HFFc6 (cell line): ENCODE measurements at regions not wholly inside any gene's neighbourhood (a gene's known extent, or its start where the extent isn't known, plus 50 kb on each side); places are given as distances from the start of the nearest gene placed in this dataset.

Experiments used
- DNase-seq: peaks from one replicate; pipeline ENCODE4 v3.0.0-alpha.2; 2018
- H3K27ac Mint-ChIP-seq: 2 replicates; pipeline ENCODE4 v1.8.0; 2020; ENCODE audit warnings: mild to moderate bottlenecking, mixed read lengths
- H3K27me3 Mint-ChIP-seq: 2 replicates; pipeline ENCODE4 v1.8.0; 2021; ENCODE audit warnings: mild to moderate bottlenecking, moderate library complexity, mixed read lengths; ENCODE audit not compliant: insufficient read depth
- H3K36me3 Mint-ChIP-seq: 2 replicates; pipeline ENCODE4 v1.8.0; 2021; ENCODE audit warnings: low read depth, mixed read lengths
- H3K4me1 Mint-ChIP-seq: 2 replicates; pipeline ENCODE4 v1.8.0; 2020; ENCODE audit warnings: low read depth, mixed read lengths
- H3K4me3 Mint-ChIP-seq: 2 replicates; pipeline ENCODE4 v1.8.0; 2020; ENCODE audit warnings: mild to moderate bottlenecking, moderate library complexity, mixed read lengths
- H3K9me3 Mint-ChIP-seq: 2 replicates; pipeline ENCODE4 v1.8.0; 2020; ENCODE audit warnings: mild to moderate bottlenecking, mixed read lengths
- TF ChIP-seq, protein P1 (sequence below): fragments of 200-600 bp; sonication (generic); IDR thresholded peaks from 2 replicates; pipeline ENCODE4 v1.5.0; 2021; ENCODE audit warnings: antibody characterized with exemption, mild to moderate bottlenecking

DNA sequence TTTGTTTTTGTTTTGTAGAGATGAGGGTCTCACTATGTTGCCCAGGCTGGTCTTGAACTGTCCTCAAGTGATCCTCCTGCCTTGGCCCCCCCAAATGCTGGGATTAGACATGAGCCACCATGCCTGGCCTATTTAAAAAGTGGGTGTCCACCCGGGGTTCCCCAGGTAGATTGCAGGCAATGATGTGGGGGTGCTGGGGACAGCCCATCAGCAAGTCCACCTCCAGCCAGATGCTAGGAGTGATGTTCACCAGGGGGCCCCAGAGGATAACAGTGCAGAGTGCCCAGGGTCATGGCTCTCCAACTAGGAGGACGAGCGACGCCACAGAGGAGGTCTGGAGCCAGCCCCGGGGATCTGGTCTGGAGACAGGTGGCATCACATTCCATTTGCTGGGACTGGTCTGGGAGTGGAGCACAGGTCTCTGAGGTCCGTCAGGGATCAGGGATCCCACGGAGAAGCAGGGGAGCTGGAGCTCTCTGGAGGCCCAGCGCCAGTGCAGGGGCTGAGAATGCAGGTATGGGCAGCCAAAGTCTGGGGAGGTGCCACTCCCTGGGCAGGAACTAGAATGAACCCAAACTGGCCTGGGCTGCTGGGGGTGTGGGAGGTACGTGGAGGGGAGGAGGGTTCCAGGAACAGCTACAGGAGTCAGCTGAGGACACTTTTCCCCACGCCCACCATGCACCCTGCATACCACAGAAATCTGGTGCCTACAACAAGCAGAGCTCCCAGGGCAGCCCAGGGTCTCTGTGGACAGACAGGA, 51.2 kb upstream of the PCSK6 start:
- no peaks in the 10 kb centered on the region for H3K36me3 Mint-ChIP-seq
- H3K9me3 Mint-ChIP-seq: no peaks in the 10 kb centered on the region
- no peak for DNase-seq
- no peak overlapping the region for H3K27ac Mint-ChIP-seq
- H3K27me3 Mint-ChIP-seq: peaks cover 24% of the 10 kb centered on the region
- TF ChIP-seq, protein P1, sequence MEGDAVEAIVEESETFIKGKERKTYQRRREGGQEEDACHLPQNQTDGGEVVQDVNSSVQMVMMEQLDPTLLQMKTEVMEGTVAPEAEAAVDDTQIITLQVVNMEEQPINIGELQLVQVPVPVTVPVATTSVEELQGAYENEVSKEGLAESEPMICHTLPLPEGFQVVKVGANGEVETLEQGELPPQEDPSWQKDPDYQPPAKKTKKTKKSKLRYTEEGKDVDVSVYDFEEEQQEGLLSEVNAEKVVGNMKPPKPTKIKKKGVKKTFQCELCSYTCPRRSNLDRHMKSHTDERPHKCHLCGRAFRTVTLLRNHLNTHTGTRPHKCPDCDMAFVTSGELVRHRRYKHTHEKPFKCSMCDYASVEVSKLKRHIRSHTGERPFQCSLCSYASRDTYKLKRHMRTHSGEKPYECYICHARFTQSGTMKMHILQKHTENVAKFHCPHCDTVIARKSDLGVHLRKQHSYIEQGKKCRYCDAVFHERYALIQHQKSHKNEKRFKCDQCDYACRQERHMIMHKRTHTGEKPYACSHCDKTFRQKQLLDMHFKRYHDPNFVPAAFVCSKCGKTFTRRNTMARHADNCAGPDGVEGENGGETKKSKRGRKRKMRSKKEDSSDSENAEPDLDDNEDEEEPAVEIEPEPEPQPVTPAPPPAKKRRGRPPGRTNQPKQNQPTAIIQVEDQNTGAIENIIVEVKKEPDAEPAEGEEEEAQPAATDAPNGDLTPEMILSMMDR: no peak
- no peaks in the 10 kb centered on the region for H3K4me1 Mint-ChIP-seq
- H3K4me3 Mint-ChIP-seq: no peak overlapping the region

DNA sequence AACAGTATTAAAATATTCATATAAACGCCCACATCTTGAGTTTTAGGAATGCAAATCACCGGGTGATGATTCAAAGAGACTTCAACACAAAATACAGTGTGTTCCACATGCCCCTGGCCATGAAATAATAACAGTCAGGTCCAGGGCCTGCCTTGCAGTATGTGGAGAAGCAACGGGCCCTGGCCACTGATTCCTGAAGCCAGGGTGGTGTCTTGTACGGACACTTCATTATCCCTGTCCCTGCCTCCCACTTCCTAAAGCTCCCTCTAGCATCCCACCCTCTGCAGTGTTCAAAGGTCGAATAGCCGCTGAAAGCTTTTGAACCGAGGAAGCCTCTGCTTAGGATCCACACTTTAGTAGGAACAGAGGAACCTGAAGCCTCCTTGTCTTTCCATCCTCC, 50.4 kb upstream of the PCSK6 start:
- Mint-ChIP-seq H3K9me3 (no peaks in the 10 kb centered on the region), H3K4me1 (no peaks in the 10 kb centered on the region), H3K27me3 (peaks cover 24% of the 10 kb centered on the region), H3K4me3 (no peak overlapping the region), H3K36me3 (no peaks in the 10 kb centered on the region), H3K27ac (no peak overlapping the region)
- no peak for DNase-seq
- TF ChIP-seq, protein P1: no peak

DNA sequence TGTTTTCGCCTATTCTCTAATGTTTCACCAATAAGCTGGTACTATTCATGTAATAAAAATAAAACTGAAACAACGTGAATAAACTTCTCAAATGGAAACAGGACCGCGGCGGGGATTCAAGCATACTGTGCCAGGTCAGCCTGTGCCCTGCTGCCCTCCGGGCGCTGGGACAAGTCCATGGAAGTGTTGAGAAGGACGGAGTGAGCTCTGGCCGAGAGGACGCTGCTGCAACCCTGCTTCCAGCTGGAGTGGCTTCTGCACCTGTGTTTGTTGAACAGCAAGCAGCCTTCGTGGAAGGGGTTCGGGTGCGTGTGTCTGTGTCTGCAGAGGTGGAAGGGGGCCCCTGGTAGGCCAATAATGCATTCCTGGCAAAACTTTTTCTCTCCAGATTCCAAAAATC, 50.0 kb upstream of the PCSK6 start:
- no peak overlapping the region for H3K27ac Mint-ChIP-seq
- H3K9me3 Mint-ChIP-seq: no peaks in the 10 kb centered on the region; the same call in 1 of the 2 replicates
- H3K27me3 Mint-ChIP-seq: peaks cover 26% of the 10 kb centered on the region
- no peak overlapping the region for H3K4me3 Mint-ChIP-seq
- no peaks in the 10 kb centered on the region for H3K36me3 Mint-ChIP-seq
- H3K4me1 Mint-ChIP-seq: no peaks in the 10 kb centered on the region
- TF ChIP-seq, protein P1: no peak
- DNase-seq: no peak
